ENCODE measurements at regions not wholly inside any gene's neighbourhood (a gene's known extent, or its start where the extent isn't known, plus 50 kb on each side); places are given as distances from the start of the nearest gene placed in this dataset.
A peak's percentile ranks its signal among the peaks of the same experiment; 100 is the strongest.

DNA sequence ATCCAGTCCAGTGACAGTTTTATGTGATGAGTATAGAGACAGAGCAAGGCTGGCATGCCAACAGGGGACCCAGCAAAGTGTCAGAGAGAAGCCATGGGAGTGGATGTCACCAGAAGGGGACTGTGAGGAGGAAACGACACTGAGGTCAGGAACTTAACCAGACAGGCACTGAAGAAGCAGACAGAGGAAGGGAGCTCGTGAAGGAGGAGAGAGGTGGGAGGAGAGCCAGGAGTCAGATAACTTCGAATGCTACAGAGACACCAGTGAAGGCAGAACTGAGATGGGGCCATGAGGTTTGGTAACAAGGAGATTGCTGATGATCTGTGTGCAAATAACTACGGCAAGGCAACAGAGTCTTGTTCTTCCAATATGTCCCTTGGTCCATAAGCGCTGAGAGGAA is 211.1 kb upstream of the FOXA2 start:
- DNase-seq (ENCODE audit: low read depth), result no peak
- no peak overlapping the region for H3K4me3 ChIP-seq (replicated peaks; ENCODE audit: low read depth, low read length)
- TF ChIP-seq, protein P1, sequence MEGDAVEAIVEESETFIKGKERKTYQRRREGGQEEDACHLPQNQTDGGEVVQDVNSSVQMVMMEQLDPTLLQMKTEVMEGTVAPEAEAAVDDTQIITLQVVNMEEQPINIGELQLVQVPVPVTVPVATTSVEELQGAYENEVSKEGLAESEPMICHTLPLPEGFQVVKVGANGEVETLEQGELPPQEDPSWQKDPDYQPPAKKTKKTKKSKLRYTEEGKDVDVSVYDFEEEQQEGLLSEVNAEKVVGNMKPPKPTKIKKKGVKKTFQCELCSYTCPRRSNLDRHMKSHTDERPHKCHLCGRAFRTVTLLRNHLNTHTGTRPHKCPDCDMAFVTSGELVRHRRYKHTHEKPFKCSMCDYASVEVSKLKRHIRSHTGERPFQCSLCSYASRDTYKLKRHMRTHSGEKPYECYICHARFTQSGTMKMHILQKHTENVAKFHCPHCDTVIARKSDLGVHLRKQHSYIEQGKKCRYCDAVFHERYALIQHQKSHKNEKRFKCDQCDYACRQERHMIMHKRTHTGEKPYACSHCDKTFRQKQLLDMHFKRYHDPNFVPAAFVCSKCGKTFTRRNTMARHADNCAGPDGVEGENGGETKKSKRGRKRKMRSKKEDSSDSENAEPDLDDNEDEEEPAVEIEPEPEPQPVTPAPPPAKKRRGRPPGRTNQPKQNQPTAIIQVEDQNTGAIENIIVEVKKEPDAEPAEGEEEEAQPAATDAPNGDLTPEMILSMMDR (IDR thresholded peaks at IDR 0.05; ENCODE audit: low read length, missing control alignments), result no peak

DNA sequence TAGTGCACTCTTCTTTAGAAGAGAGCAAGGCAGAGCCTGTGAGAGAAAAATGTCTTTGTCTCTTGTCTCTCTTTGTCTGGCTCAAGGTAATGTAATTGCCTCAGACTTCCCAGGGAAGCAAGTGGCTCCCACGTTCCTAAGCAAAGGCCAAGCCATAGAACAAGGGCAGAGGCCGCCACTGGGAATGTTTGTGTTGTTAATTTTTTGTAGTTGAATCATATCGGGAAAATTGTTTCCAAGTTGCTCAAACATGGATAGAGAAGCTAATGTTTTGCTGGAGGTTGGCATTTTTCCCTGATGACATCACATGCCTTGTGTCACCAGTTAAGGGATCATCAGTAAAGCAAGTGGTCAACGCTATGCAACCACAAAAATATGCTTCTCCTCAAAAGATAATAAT is 211.5 kb upstream of the FOXA2 start:
- TF ChIP-seq, protein P1 (IDR thresholded peaks at IDR 0.05; ENCODE audit: low read length, missing control alignments), result no peak
- H3K4me3 ChIP-seq (replicated peaks; ENCODE audit: low read depth, low read length), result no peak overlapping the region

DNA sequence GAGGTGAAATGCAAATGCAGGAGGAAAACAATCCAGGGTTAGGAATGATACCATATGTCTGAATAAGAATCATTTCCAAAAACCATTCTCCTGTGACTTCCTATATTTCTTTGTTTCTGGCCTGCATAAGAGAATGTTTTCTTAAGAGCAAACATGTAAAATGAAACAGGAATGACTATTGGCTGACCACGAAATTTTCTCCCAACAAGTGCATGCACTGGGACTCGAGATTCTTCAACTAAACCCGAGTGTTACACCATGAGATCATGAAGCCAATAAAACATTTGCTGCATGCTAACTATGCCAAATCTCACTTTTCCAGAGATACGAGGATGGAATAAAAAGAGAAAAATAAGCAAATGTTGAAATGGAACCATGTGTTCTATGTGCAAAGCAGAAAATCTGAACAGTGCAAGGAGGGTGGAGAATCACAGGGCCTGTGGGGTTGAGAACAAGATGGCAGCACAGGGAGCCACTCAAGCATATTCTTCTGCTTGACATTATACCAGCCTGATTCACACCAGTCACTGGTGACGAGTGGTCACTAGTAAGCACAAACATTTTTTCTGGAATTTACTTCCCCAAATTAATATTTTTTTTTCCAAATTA is 212.2 kb upstream of the FOXA2 start:
- TF ChIP-seq, protein P1 (IDR thresholded peaks at IDR 0.05; ENCODE audit: low read length, missing control alignments), result no peak
- peak; percentile 70 for DNase-seq (ENCODE audit: low read depth)
- no peak overlapping the region for H3K4me3 ChIP-seq (replicated peaks; ENCODE audit: low read depth, low read length)

More for the DNA sequence above, 211.5 kb upstream of the FOXA2 start:
- DNase-seq (ENCODE audit: low read depth), result peak; percentile 100

DNA sequence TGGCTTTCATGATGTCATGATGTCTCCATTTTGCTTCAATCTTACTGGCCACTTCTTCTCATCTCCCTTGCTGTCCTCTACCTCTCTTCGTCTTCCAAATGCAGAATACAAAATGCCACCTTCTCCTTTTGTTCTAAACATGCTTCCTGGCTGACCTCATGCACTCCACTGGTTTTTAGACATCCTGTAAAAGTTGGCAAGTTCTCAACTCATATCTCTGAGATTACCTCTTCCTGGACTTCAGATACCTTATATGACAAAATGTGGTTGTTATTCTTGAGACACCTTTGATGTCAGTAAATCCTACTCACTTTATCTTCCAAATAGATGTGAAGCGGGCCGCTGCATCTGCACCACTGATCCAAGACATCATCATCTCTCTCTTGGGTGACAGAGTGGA is 212.7 kb upstream of the FOXA2 start:
- no peak for DNase-seq (ENCODE audit: low read depth)
- no peak overlapping the region for H3K4me3 ChIP-seq (replicated peaks; ENCODE audit: low read depth, low read length)
- TF ChIP-seq, protein P1 (IDR thresholded peaks at IDR 0.05; ENCODE audit: low read length, missing control alignments), result no peak

DNA sequence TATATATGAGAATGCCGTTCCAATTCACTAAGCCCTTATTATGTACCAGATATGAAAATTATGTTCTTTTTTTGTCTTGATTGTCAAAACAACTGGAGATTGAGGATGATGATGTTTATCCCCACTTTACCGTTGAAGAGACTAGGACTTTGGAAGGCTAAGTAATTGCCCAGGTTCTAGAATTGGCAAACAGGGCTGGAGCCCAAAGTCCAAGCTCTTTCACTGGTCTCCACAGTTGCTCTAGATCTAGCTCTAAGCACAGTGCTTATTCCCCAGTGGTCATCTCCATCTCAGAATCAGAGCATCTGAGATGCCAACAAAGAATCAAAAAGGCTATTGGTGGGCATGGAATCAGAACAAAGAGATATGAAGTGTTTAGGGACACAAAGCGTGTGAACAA is 215.3 kb upstream of the FOXA2 start:
- no peak for DNase-seq (ENCODE audit: low read depth)
- TF ChIP-seq, protein P1 (IDR thresholded peaks at IDR 0.05; ENCODE audit: low read length, missing control alignments), result no peak
- no peak overlapping the region for H3K4me3 ChIP-seq (replicated peaks; ENCODE audit: low read depth, low read length)

DNA sequence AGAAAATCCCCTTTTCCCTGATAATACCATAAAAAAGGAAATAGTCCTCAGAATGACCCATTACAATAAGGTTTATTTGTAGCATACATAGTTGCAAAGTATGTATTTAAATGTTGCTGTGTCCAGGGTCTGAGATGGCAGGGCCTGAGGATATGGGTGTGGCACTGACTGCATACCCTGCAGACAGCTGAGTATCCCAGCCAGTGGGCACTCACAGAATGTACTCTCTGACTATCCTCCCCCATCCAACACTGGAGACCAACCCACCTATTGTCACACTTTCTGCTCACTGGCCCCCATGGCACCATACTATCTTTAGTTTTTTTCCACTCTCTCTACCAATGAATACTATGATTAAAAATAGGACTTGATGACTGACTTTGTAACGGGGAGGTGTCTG is 215.8 kb upstream of the FOXA2 start:
- TF ChIP-seq, protein P1 (IDR thresholded peaks at IDR 0.05; ENCODE audit: low read length, missing control alignments), result no peak
- DNase-seq (ENCODE audit: low read depth), result no peak
- H3K4me3 ChIP-seq (replicated peaks; ENCODE audit: low read depth, low read length), result no peak overlapping the region

DNA sequence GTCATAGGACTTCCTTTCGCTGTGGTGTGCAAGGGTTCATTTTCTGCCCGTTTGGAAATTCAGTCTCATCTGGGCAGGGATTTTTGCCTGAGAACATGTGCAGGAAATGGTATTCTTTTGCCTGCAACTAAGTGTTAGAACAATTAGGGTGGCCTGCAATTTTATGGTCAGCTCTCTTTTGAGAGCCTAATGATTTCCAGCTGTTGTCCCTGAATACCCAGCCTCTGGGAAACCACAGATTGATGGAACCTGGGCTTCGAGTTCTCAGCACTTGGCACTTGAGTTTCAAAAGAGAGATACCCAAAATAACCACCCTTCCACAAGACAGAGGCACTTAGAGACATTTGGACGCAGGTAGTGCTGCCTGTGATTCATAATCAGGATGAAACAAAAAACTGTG is 217.2 kb upstream of the FOXA2 start:
- DNase-seq (ENCODE audit: low read depth), result no peak
- TF ChIP-seq, protein P1 (IDR thresholded peaks at IDR 0.05; ENCODE audit: low read length, missing control alignments), result no peak
- no peak overlapping the region for H3K4me3 ChIP-seq (replicated peaks; ENCODE audit: low read depth, low read length)
